ENCODE measurements at regions not wholly inside any gene's neighbourhood (a gene's known extent, or its start where the extent isn't known, plus 50 kb on each side); places are given as distances from the start of the nearest gene placed in this dataset.

DNA sequence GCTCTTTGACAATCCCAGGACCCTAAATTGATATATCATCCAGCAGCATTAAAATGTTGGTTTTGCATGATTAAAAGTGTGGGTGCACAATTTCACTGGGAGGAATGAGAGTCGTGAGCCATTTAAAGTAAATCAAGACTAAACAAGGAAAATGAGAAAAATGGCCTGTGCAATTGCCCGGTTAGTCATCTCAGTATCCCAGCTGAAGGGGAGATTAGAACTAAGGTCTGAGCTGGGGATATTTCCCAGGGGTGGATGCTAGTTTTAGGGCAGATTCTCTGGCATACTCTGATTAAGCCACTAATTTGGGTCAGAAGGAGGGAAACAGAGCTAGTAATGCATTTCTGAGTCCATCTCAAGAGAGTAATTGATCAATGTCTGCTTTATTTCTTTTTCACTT, 177.2 kb downstream of the EN1 start:
- Histone ChIP-seq H3K4me1 (ENCODE audit: insufficient read depth, low read length) (no peaks in the 10 kb centered on the region), H3K27me3 (ENCODE audit: insufficient read depth, low read length) (no peaks in the 10 kb centered on the region), H3K9me3 (ENCODE audit: low read depth, low read length) (no peaks in the 10 kb centered on the region), H3K4me3 (ENCODE audit: low read length) (no peak overlapping the region)

DNA sequence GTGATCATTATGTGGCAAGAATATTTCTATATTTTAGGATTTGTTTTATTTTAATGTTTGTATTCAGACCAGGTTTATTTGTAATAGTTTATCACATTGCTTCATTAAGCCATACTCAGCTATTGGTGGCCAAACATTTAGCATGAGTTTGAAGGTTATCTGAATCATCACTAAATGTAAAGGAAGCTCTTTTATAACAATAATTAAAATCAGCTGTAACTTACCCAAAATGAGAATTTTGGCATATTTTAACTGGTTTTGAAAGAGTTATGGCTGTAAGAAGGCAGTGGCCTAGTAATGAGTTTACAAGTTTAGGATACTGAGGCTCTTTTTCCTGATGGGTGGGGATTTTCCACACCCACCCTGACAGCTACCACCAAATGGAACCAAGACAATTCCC, 177.8 kb downstream of the EN1 start:
- H3K4me1 ChIP-seq (ENCODE audit: insufficient read depth, low read length): no peaks in the 10 kb centered on the region
- H3K4me3 ChIP-seq (ENCODE audit: low read length): no peak overlapping the region
- H3K27me3 ChIP-seq (ENCODE audit: insufficient read depth, low read length): no peaks in the 10 kb centered on the region
- H3K9me3 ChIP-seq (ENCODE audit: low read depth, low read length): no peaks in the 10 kb centered on the region

DNA sequence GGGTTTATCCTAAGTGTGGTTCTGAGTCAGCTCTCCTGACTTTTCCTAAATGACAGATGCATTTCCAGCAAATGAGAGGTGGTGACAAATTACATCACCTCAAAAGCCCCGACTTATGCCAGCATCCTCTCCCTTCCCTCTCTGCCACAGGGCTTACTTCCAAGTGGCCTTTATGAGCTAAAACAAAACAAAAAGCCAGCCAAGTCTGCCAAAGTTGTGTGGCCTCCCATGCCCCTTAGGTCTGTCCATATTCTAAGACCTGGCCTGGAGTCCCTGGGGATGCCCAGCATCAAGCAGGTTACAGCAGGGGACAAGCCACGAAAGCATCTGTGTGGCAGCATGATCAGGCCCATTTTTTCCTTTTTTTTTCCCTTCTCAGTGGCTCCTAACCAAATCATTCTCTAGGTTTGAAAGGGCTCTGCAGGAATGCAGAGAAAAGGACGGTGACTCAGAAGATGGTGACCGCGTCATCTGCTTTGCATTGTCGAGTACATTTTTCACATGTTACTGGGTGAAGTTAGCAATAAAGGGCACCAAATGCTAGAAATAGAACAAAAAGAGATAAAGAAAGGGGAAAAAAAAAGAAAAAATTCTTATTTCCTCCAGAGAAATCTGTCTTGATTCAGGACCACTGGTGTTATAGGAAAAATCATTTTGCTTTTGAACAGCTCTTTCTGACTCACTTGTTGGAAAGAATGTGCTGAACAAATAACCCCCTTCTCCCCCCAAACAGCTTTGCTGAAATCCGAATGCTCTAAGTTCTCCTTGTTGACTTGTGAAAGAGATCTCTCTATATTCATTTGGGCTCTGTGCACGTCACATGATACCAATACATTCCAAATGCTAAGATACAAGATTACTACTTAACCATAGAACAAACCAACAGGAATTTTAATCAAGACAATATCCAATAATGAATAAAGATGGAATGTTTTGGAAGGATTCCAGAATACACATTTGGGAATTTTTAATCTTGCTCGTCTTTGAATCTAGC, 178.7 kb downstream of the EN1 start:
- Histone ChIP-seq H3K4me1 (ENCODE audit: insufficient read depth, low read length) (no peaks in the 10 kb centered on the region), H3K27me3 (ENCODE audit: insufficient read depth, low read length) (no peaks in the 10 kb centered on the region), H3K9me3 (ENCODE audit: low read depth, low read length) (no peaks in the 10 kb centered on the region), H3K4me3 (ENCODE audit: low read length) (no peak overlapping the region)

- H3K27me3 ChIP-seq (ENCODE audit: insufficient read depth, low read length): no peaks in the 10 kb centered on the region
- H3K4me1 ChIP-seq (ENCODE audit: insufficient read depth, low read length): no peaks in the 10 kb centered on the region
- no peaks in the 10 kb centered on the region for H3K9me3 ChIP-seq (ENCODE audit: low read depth, low read length)
These were observed 179.5 kb downstream of the EN1 start for GRCh38 chr2:118667964-118668363.

GRCh38 chr2:118667348-118667747, 180.1 kb downstream of the EN1 start:
- Histone ChIP-seq H3K4me3 (ENCODE audit: low read length) (no peak overlapping the region), H3K9me3 (ENCODE audit: low read depth, low read length) (no peaks in the 10 kb centered on the region), H3K27me3 (ENCODE audit: insufficient read depth, low read length) (no peaks in the 10 kb centered on the region), H3K4me1 (ENCODE audit: insufficient read depth, low read length) (no peaks in the 10 kb centered on the region)

More at GRCh38 chr2:118667964-118668363, 179.5 kb downstream of the EN1 start:
- no peak overlapping the region for H3K4me3 ChIP-seq (ENCODE audit: low read length)

GRCh38 chr2:118665784-118666529, 181.5 kb downstream of the EN1 start:
- Histone ChIP-seq H3K4me3 (ENCODE audit: low read length) (no peak overlapping the region), H3K4me1 (ENCODE audit: insufficient read depth, low read length) (no peaks in the 10 kb centered on the region), H3K9me3 (ENCODE audit: low read depth, low read length) (no peaks in the 10 kb centered on the region), H3K27me3 (ENCODE audit: insufficient read depth, low read length) (no peaks in the 10 kb centered on the region)

GRCh38 chr2:118661179-118661578, 186.3 kb downstream of the EN1 start:
- no peaks in the 10 kb centered on the region for H3K9me3 ChIP-seq (ENCODE audit: low read depth, low read length)
- no peaks in the 10 kb centered on the region for H3K27me3 ChIP-seq (ENCODE audit: insufficient read depth, low read length)
- no peaks in the 10 kb centered on the region for H3K4me1 ChIP-seq (ENCODE audit: insufficient read depth, low read length)
- no peak overlapping the region for H3K4me3 ChIP-seq (ENCODE audit: low read length)

GRCh38 chr2:118658596-118659198, 188.8 kb downstream of the EN1 start:
- H3K9me3 ChIP-seq (ENCODE audit: low read depth, low read length): no peaks in the 10 kb centered on the region
- H3K4me1 ChIP-seq (ENCODE audit: insufficient read depth, low read length): no peaks in the 10 kb centered on the region
- no peak overlapping the region for H3K4me3 ChIP-seq (ENCODE audit: low read length)
- no peaks in the 10 kb centered on the region for H3K27me3 ChIP-seq (ENCODE audit: insufficient read depth, low read length)

GRCh38 chr2:118657466-118657865, 190.0 kb downstream of the EN1 start:
- H3K4me1 ChIP-seq (ENCODE audit: insufficient read depth, low read length): no peaks in the 10 kb centered on the region
- H3K4me3 ChIP-seq (ENCODE audit: low read length): no peak overlapping the region
- H3K9me3 ChIP-seq (ENCODE audit: low read depth, low read length): no peaks in the 10 kb centered on the region
- H3K27me3 ChIP-seq (ENCODE audit: insufficient read depth, low read length): no peaks in the 10 kb centered on the region

DNA sequence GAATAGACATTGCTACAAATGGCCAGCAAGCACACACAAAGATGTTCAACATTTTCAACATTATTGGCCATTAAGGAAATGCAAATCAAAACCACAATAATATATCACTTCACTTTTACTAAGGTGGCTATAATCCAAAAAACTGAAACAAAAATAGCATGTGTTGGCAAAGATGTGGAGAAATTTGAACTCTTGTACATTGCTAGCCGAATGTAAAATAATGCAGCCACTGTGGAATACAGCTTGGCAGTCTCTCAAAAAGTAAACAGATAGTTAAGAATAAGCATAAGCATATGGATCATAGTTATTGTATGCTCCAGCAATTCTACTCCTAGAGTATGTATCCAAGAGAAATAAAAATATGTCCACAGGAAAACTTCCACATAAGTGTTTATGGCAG, 192.5 kb downstream of the EN1 start:
- no peaks in the 10 kb centered on the region for H3K9me3 ChIP-seq (ENCODE audit: low read depth, low read length)
- no peaks in the 10 kb centered on the region for H3K4me1 ChIP-seq (ENCODE audit: insufficient read depth, low read length)
- H3K4me3 ChIP-seq (ENCODE audit: low read length): no peak overlapping the region
- no peaks in the 10 kb centered on the region for H3K27me3 ChIP-seq (ENCODE audit: insufficient read depth, low read length)

GRCh38 chr2:118650327-118650726, 197.1 kb downstream of the EN1 start:
- Histone ChIP-seq H3K4me1 (ENCODE audit: insufficient read depth, low read length) (no peaks in the 10 kb centered on the region), H3K27me3 (ENCODE audit: insufficient read depth, low read length) (peaks cover 4% of the 10 kb centered on the region), H3K9me3 (ENCODE audit: low read depth, low read length) (no peaks in the 10 kb centered on the region), H3K4me3 (ENCODE audit: low read length) (no peak overlapping the region)

DNA sequence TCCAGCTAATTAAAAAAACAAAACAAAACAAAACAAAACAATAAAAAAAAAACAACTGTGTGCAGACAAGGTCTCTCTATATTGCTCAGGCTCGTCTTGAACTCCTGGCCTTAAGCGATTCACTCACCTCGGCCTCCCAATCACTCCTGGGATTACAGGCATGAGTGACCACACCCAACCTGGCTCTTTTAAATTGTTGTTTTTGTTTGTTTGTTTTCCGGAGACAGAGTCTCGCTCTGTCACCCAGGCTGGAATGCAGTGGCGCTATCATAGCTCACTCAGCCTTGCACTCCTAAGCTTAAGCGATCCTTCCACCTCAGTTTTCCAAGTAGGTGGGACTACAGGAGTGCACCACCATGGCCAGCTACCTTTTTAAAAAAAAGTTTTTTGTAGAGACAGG, 201.6 kb downstream of the EN1 start:
- H3K4me1 ChIP-seq (ENCODE audit: insufficient read depth, low read length): no peaks in the 10 kb centered on the region
- no peak overlapping the region for H3K4me3 ChIP-seq (ENCODE audit: low read length)
- no peaks in the 10 kb centered on the region for H3K9me3 ChIP-seq (ENCODE audit: low read depth, low read length)

GRCh38 chr2:118644190-118644589, 203.3 kb downstream of the EN1 start:
- no peak overlapping the region for H3K4me3 ChIP-seq (ENCODE audit: low read length)
- H3K9me3 ChIP-seq (ENCODE audit: low read depth, low read length): no peaks in the 10 kb centered on the region
- no peaks in the 10 kb centered on the region for H3K4me1 ChIP-seq (ENCODE audit: insufficient read depth, low read length)
- peaks cover 4% of the 10 kb centered on the region for H3K27me3 ChIP-seq (ENCODE audit: insufficient read depth, low read length)

More for the DNA sequence above, 201.6 kb downstream of the EN1 start:
- peaks cover 4% of the 10 kb centered on the region for H3K27me3 ChIP-seq (ENCODE audit: insufficient read depth, low read length)

DNA sequence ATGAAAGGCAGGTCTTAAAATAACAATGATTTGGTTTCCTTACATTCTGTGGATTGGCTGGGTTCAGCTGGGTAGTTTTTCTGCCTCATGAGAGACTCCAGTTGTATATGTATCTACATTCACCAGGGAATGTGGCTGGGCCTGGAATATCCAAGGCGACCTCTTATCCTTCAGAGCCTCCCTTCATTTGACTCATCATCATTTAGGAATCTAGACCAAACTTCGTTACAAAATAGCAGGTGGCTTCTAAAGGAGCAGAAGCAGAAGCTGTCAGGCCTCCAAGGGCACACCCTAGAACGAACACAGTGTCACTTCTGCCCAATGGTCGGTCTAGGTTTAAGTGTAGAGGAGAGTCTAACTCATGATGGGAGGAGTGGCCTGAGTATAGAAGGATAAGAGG, 204.2 kb downstream of the EN1 start:
- no peaks in the 10 kb centered on the region for H3K27me3 ChIP-seq (ENCODE audit: insufficient read depth, low read length)
- no peak overlapping the region for H3K4me3 ChIP-seq (ENCODE audit: low read length)
- H3K4me1 ChIP-seq (ENCODE audit: insufficient read depth, low read length): no peaks in the 10 kb centered on the region
- H3K9me3 ChIP-seq (ENCODE audit: low read depth, low read length): no peaks in the 10 kb centered on the region

- H3K27me3 ChIP-seq (ENCODE audit: insufficient read depth, low read length): no peaks in the 10 kb centered on the region
- H3K9me3 ChIP-seq (ENCODE audit: low read depth, low read length): no peaks in the 10 kb centered on the region
- no peaks in the 10 kb centered on the region for H3K4me1 ChIP-seq (ENCODE audit: insufficient read depth, low read length)
- no peak overlapping the region for H3K4me3 ChIP-seq (ENCODE audit: low read length)
These were observed 204.9 kb downstream of the EN1 start for GRCh38 chr2:118642501-118642900.

Data from mononuclear cell (primary cell).